Prostate gland (tissue), 2 donors: ENCODE measurements at regions not wholly inside any gene's neighbourhood (a gene's known extent, or its start where the extent isn't known, plus 50 kb on each side); places are given as distances from the start of the nearest gene placed in this dataset.

Experiments
- POLR2A ChIP-seq: fragments of 450-650 bp; IDR thresholded peaks from one replicate; pipeline ENCODE4 v1.6.1; 2016; ENCODE audit warnings: antibody characterized with exemption, mild to moderate bottlenecking
- POLR2AphosphoS5 ChIP-seq: sonication (generic); formaldehyde crosslinking; IDR thresholded peaks from one replicate; pipeline ENCODE4 v1.6.1; 2017; ENCODE audit warnings: antibody characterized with exemption
- TF ChIP-seq, protein P1 (sequence below), 4 experiments: fragments of 200-600 bp in 2 of 4; fragments of 450-650 bp in 2 of 4; sonication (generic) in 2 of 4; IDR thresholded peaks; 1 replicate in 3 of 4; 2 replicates in 1 of 4; pipeline ENCODE4 v1.5.1; 2016 to 2019; ENCODE audit warnings: antibody characterized with exemption in 4 of 4, mild to moderate bottlenecking in 2 of 4, moderate library complexity in 2 of 4

DNA sequence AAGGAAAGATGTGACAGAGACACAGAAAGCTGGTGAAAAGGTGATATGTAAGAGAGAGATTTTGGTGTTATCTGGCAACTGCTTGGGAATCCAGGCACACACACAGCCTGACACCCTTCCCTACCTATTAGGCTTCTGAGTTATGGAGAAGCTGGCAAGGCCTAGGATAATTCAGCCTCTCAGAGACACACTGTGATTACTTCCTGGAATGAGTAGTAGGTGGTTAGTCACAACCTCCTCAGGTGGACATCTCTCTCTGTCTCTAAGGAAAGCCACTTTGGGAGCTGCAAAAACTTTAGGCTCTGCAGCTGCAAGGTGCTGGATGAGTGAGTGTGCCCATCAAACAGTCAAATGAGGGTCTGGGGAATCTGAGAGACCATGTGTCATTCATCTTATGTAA is 201.9 kb downstream of the PDCD6IP start:
- TF ChIP-seq, protein P1, sequence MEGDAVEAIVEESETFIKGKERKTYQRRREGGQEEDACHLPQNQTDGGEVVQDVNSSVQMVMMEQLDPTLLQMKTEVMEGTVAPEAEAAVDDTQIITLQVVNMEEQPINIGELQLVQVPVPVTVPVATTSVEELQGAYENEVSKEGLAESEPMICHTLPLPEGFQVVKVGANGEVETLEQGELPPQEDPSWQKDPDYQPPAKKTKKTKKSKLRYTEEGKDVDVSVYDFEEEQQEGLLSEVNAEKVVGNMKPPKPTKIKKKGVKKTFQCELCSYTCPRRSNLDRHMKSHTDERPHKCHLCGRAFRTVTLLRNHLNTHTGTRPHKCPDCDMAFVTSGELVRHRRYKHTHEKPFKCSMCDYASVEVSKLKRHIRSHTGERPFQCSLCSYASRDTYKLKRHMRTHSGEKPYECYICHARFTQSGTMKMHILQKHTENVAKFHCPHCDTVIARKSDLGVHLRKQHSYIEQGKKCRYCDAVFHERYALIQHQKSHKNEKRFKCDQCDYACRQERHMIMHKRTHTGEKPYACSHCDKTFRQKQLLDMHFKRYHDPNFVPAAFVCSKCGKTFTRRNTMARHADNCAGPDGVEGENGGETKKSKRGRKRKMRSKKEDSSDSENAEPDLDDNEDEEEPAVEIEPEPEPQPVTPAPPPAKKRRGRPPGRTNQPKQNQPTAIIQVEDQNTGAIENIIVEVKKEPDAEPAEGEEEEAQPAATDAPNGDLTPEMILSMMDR (IDR thresholded peaks at IDR 0.05), result no peak
- no peak for TF ChIP-seq POLR2AphosphoS5
- TF ChIP-seq POLR2A, result no peak
